ENCODE measurements at regions not wholly inside any gene's neighbourhood (a gene's known extent, or its start where the extent isn't known, plus 50 kb on each side); places are given as distances from the start of the nearest gene placed in this dataset.
"Not testable (repeated sequence)": the region's sequence is repeated elsewhere in the genome, so short reads cannot be mapped to it uniquely, and the experiment has no call there.

DNA sequence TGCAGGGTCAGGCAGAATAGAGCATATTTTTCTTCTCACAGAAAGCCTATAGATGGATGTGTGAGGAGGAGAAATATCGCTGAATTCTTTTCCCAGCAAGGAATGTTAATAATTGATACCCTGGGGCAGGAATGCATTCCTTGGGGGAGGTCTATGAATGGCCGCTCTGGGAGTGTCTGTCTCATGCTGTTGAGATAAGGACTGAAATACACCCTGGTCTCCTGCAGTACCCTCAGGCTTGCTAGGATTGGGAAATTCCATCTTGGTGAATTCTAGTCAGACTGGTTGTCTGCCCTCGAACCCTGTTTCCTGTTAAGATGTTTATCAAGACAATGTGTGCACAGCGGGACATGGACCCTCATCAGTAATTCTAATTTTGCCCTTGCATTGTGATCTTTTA is 71.4 kb upstream of the MID1 start:
- TF ChIP-seq CTCF, POLR2A (IDR thresholded peaks at IDR 0.05): not testable (repeated sequence)
